Activated T-cell treated with anti-CD3 and anti-CD28 coated beads, Interleukin-2, amount 50 U/mL, for 72 hours (primary cell): ENCODE measurements at regions not wholly inside any gene's neighbourhood (a gene's known extent, or its start where the extent isn't known, plus 50 kb on each side); places are given as distances from the start of the nearest gene placed in this dataset.

Experiments used
- ATAC-seq, 2 donors: fragments of 150-1000 bp; cut with Tn5 transposase; replicated peaks in 1 of 2; 2 replicates each; pipeline ENCODE4 v1.10.0; 2021; ENCODE audit warnings: moderate library complexity in 2 of 2, mild to moderate bottlenecking in 1 of 2
- DNase-seq, 2 donors: peaks; one replicate each; pipeline ENCODE4 v3.0.0; 2021 to 2022; ENCODE audit warnings: mixed read lengths in 1 of 2
- H3K27ac Mint-ChIP-seq: one replicate; pipeline ENCODE4 v1.8.0; 2022; ENCODE audit warnings: mild to moderate bottlenecking, moderate library complexity, mixed read lengths
- H3K27me3 Mint-ChIP-seq: one replicate; pipeline ENCODE4 v1.8.0; 2022; ENCODE audit warnings: low read depth, mixed read lengths
- H3K36me3 Mint-ChIP-seq, 2 donors: one replicate each; pipeline ENCODE4 v1.8.0; 2022; ENCODE audit warnings: mixed read lengths in 2 of 2, mild to moderate bottlenecking in 1 of 2; ENCODE audit not compliant: insufficient read depth in 2 of 2
- H3K4me1 Mint-ChIP-seq: one replicate; pipeline ENCODE4 v1.8.0; 2022; ENCODE audit warnings: low read depth, mixed read lengths
- H3K4me3 Mint-ChIP-seq, 2 donors: one replicate each; pipeline ENCODE4 v1.8.0; 2022; ENCODE audit warnings: mild to moderate bottlenecking in 2 of 2, mixed read lengths in 2 of 2, moderate library complexity in 2 of 2
- H3K9me3 Mint-ChIP-seq, 2 donors: one replicate each; pipeline ENCODE4 v1.8.0; 2022; ENCODE audit warnings: mixed read lengths in 2 of 2

DNA sequence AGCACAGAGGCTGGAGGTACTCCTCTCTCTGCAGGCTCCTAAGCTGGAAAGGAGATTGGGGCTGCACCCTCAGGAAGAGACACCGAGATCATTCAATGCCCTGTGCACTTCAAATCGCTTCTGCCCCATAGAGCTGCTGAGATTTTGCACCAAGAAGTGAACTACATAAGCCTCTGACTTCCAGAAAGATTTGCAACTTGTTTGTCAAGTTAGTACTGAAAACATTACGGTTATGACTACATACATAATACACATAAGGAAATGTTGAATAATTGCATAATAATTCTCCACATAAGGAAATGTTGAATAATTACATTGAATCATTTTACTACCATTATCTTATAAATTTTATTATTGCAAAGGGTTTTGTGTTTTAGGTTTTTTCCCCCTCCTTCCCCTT is 120.3 kb upstream of the SASH1 start:
- no peak for ATAC-seq
- Mint-ChIP-seq H3K4me3 (no peak overlapping the region), H3K4me1 (no peaks in the 10 kb centered on the region), H3K27ac (no peak overlapping the region), H3K9me3 (no peaks in the 10 kb centered on the region), H3K36me3 (no peaks in the 10 kb centered on the region), H3K27me3 (peaks cover 47% of the 10 kb centered on the region)
- no peak for DNase-seq

- ATAC-seq (no peak), DNase-seq (no peak)
- Mint-ChIP-seq H3K36me3 (no peaks in the 10 kb centered on the region), H3K27ac (no peak overlapping the region), H3K4me1 (no peaks in the 10 kb centered on the region), H3K27me3 (peaks cover 49% of the 10 kb centered on the region), H3K4me3 (no peak overlapping the region), H3K9me3 (no peaks in the 10 kb centered on the region)
These were observed 119.8 kb upstream of the SASH1 start for GRCh38 chr6:148222846-148223245.

GRCh38 chr6:148223424-148223842 is 119.2 kb upstream of the SASH1 start:
- no peak overlapping the region for H3K4me3 Mint-ChIP-seq
- H3K36me3 Mint-ChIP-seq: no peaks in the 10 kb centered on the region
- ATAC-seq (no peak), DNase-seq (no peak)
- H3K27me3 Mint-ChIP-seq: peaks cover 49% of the 10 kb centered on the region
- no peaks in the 10 kb centered on the region for H3K4me1 Mint-ChIP-seq
- no peak overlapping the region for H3K27ac Mint-ChIP-seq
- no peaks in the 10 kb centered on the region for H3K9me3 Mint-ChIP-seq

- Mint-ChIP-seq H3K36me3 (no peaks in the 10 kb centered on the region), H3K27ac (no peak overlapping the region), H3K4me3 (no peak overlapping the region), H3K9me3 (no peaks in the 10 kb centered on the region), H3K4me1 (no peaks in the 10 kb centered on the region), H3K27me3 (peaks cover 39% of the 10 kb centered on the region)
- no peak for DNase-seq
- ATAC-seq: no peak
These were observed 116.8 kb upstream of the SASH1 start for GRCh38 chr6:148225871-148226270.

DNA sequence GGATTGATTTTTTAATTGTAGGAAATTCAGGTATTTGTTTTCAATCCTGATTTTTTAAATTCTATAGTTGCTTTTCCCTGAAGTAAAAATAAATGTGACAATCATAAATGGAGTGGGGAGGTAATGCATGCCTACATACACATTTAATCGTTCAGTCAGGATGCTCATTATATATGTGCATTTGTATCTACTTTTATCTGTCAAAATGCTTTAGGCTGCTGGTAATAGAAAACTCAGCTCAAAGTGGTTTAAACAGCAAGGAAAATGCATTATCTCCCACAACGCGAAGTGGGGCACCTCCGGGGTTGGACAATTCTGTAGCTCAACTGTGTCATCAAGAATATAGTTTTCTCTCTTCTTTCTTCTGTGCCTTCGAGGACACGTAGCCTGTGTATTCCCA is 116.4 kb upstream of the SASH1 start:
- no peak overlapping the region for H3K27ac Mint-ChIP-seq
- no peak overlapping the region for H3K4me3 Mint-ChIP-seq
- DNase-seq: no peak
- no peak for ATAC-seq
- H3K27me3 Mint-ChIP-seq: peaks cover 35% of the 10 kb centered on the region
- no peaks in the 10 kb centered on the region for H3K4me1 Mint-ChIP-seq
- no peaks in the 10 kb centered on the region for H3K36me3 Mint-ChIP-seq
- no peaks in the 10 kb centered on the region for H3K9me3 Mint-ChIP-seq

DNA sequence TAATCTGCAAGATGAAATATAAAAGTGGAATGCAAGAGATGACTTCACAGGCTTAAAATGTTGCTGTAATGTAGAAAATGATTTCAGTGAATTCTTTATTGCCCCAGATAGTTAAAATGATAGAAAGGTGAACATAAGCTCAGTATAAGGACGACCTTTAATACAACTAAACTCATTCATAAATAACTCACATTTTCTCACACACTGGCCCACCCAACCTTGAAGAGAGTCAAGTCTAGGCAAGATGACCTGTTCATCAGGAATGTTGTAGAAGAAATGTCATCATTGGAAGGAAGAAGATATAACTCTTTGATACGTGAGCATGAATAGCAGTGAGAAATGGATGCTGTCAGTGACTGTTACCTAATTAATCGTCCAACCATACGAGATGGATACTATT is 111.1 kb upstream of the SASH1 start:
- no peak for ATAC-seq
- H3K9me3 Mint-ChIP-seq: no peaks in the 10 kb centered on the region
- no peak for DNase-seq
- peaks cover 30% of the 10 kb centered on the region for H3K27me3 Mint-ChIP-seq
- no peak overlapping the region for H3K27ac Mint-ChIP-seq
- H3K4me3 Mint-ChIP-seq: no peak overlapping the region
- no peaks in the 10 kb centered on the region for H3K4me1 Mint-ChIP-seq
- H3K36me3 Mint-ChIP-seq: no peaks in the 10 kb centered on the region

DNA sequence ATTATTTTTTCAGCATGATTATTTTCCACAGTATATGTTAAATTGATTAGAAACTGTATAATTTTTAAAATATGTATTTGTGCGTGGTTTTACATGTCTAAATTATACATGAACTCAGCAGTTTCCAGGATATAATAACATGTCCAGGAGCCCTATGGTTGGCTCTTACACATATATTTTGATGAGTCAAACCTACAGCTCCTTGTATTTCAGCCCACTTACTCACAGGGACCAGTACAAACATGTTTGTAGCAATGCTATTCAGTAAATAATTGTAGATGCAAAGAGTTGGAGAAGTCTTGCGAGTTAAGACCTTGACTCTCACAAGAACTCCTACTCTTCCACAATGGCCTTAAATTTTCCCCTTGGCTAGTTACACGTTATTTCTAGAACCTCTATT is 107.2 kb upstream of the SASH1 start:
- H3K36me3 Mint-ChIP-seq: no peaks in the 10 kb centered on the region
- H3K27me3 Mint-ChIP-seq: peaks cover 20% of the 10 kb centered on the region

GRCh38 chr6:148238713-148239112 is 103.9 kb upstream of the SASH1 start:
- no peaks in the 10 kb centered on the region for H3K4me1 Mint-ChIP-seq
- no peak overlapping the region for H3K27ac Mint-ChIP-seq
- H3K27me3 Mint-ChIP-seq: peaks cover 17% of the 10 kb centered on the region
- H3K4me3 Mint-ChIP-seq: no peak overlapping the region
- no peak for ATAC-seq
- H3K9me3 Mint-ChIP-seq: no peaks in the 10 kb centered on the region
- H3K36me3 Mint-ChIP-seq: no peaks in the 10 kb centered on the region
- no peak for DNase-seq

More for the DNA sequence above, 107.2 kb upstream of the SASH1 start:
- DNase-seq: no peak
- H3K4me1 Mint-ChIP-seq: no peaks in the 10 kb centered on the region
- no peak overlapping the region for H3K27ac Mint-ChIP-seq
- no peak overlapping the region for H3K4me3 Mint-ChIP-seq
- no peak for ATAC-seq
- no peaks in the 10 kb centered on the region for H3K9me3 Mint-ChIP-seq

DNA sequence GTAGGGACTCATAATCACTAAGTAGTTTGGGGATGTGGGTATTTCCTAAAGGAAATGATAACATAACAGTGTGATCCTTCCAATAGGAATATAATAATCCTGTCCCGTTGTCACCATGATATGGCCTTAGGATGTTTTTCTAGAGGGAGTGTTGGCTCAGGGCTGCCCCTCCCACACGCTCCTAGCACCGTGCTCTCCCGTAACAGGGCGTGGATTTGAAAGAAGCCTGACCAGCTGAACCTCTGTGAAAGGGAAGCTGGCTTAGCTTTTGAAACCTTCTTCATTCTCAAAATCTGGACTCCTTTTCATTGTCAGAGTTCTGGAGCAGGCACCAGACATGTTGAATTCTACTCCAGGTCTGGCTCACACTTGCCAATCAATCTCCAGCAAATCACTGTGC is 103.4 kb upstream of the SASH1 start:
- no peaks in the 10 kb centered on the region for H3K9me3 Mint-ChIP-seq
- H3K27me3 Mint-ChIP-seq: peaks cover 17% of the 10 kb centered on the region
- H3K27ac Mint-ChIP-seq: no peak overlapping the region
- no peaks in the 10 kb centered on the region for H3K4me1 Mint-ChIP-seq
- no peak for ATAC-seq
- no peak overlapping the region for H3K4me3 Mint-ChIP-seq
- no peak for DNase-seq
- no peaks in the 10 kb centered on the region for H3K36me3 Mint-ChIP-seq

DNA sequence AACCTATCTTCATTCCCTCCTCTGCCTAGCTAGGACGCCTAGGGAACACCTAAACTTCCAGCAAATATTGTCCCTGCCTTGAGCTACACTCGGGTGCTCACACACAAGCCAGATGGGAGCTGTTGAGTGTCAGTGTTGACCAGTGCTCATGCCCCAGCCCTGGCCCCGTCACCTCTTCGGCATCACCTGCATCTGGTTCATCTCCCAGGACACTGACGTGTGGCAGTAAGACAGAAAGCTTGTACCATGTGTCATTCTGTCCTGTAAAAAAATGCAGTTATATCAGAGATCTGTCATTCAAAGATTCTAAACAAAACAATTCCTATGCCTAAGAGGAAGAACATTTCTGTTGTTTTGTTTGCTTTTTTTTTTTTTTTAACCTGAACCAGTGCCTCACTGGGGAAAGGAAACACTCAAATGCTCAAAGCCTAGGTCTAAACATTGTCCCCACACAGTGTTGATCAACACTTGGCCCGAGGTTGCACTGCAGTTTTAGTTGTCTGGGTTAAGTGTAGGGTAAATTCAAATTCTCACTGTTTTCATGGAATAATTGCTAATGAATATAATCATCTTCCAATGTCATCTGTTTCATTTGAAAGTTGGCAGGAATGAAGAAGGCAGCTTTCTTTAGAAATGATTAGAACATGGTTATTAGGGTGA is 102.7 kb upstream of the SASH1 start:
- H3K27ac Mint-ChIP-seq: no peak overlapping the region
- DNase-seq: no peak
- no peaks in the 10 kb centered on the region for H3K36me3 Mint-ChIP-seq
- H3K27me3 Mint-ChIP-seq: peaks cover 17% of the 10 kb centered on the region
- no peaks in the 10 kb centered on the region for H3K4me1 Mint-ChIP-seq
- H3K9me3 Mint-ChIP-seq: no peaks in the 10 kb centered on the region
- no peak for ATAC-seq
- H3K4me3 Mint-ChIP-seq: no peak overlapping the region

DNA sequence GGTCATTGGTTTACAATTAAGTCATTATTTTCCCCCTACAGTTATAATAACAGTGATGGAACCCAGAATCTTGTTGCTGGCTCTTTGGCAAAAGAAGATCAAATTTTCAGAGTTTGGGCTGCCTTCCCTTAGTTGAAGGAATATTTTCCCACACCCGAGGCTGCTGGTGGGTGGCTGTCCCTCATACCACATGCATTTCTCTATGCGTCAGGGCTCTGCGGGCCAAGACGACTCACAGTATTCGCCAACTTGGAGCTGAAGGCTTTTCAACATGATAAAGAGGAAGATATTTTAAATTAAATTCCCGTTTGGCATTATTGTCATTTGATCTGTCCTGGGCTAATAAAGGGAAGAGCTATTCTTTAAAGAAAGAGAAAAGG is 102.2 kb upstream of the SASH1 start:
- no peak overlapping the region for H3K4me3 Mint-ChIP-seq
- H3K9me3 Mint-ChIP-seq: no peaks in the 10 kb centered on the region
- no peaks in the 10 kb centered on the region for H3K36me3 Mint-ChIP-seq
- ATAC-seq (no peak), DNase-seq (no peak)
- no peaks in the 10 kb centered on the region for H3K4me1 Mint-ChIP-seq
- H3K27me3 Mint-ChIP-seq: peaks cover 21% of the 10 kb centered on the region
- H3K27ac Mint-ChIP-seq: no peak overlapping the region

GRCh38 chr6:148240861-148241477 is 101.7 kb upstream of the SASH1 start:
- H3K9me3 Mint-ChIP-seq: no peaks in the 10 kb centered on the region
- H3K27ac Mint-ChIP-seq: no peak overlapping the region
- H3K4me1 Mint-ChIP-seq: no peaks in the 10 kb centered on the region
- ATAC-seq: no peak
- no peak overlapping the region for H3K4me3 Mint-ChIP-seq
- H3K27me3 Mint-ChIP-seq: peaks cover 24% of the 10 kb centered on the region
- DNase-seq: no peak
- H3K36me3 Mint-ChIP-seq: no peaks in the 10 kb centered on the region

- H3K27ac Mint-ChIP-seq: no peak overlapping the region
- no peak for DNase-seq
- H3K27me3 Mint-ChIP-seq: peaks cover 36% of the 10 kb centered on the region
- no peaks in the 10 kb centered on the region for H3K9me3 Mint-ChIP-seq
- H3K4me1 Mint-ChIP-seq: no peaks in the 10 kb centered on the region
- H3K4me3 Mint-ChIP-seq: no peak overlapping the region
- H3K36me3 Mint-ChIP-seq: no peaks in the 10 kb centered on the region
- ATAC-seq: no peak
These were observed 100.5 kb upstream of the SASH1 start for GRCh38 chr6:148242180-148242579.
